HEK293 (cell line): ENCODE measurements at regions not wholly inside any gene's neighbourhood (a gene's known extent, or its start where the extent isn't known, plus 50 kb on each side); places are given as distances from the start of the nearest gene placed in this dataset.
A peak's percentile ranks its signal among the peaks of the same experiment; 100 is the strongest.
"Not testable (repeated sequence)": the region's sequence is repeated elsewhere in the genome, so short reads cannot be mapped to it uniquely, and the experiment has no call there.

Experiments used
- CTCF ChIA-PET: fragments of 350-600 bp; formaldehyde crosslinking; extraction: SDS; loops from one replicate; lab custom pipeline; 2021; ENCODE audit warnings: antibody characterized with exemption; lab: Yijun Ruan, JAX
- POLR2A ChIA-PET: fragments of 300-600 bp; formaldehyde crosslinking; extraction: SDS; loops from one replicate; lab custom pipeline; 2020; ENCODE audit warnings: antibody characterized with exemption, inconsistent platforms; lab: Yijun Ruan, JAX
- H3K27ac ChIP-seq: fragments of 200-500 bp; sonication (Bioruptor generic); 2 replicates; pipeline ENCODE4 v1.5.1; 2014; ENCODE audit warnings: low read depth, low read length, control low read depth, inconsistent platforms; ENCODE audit errors: extremely low read depth
- H3K36me3 ChIP-seq, 2 experiments: fragments of 200-500 bp in 1 of 2; sonication (Bioruptor generic) in 1 of 2; 1 replicate in 1 of 2; 2 replicates in 1 of 2; pipeline ENCODE4 v1.5.1; 2014 to 2017; ENCODE audit warnings: inconsistent platforms in 2 of 2, low read length in 2 of 2; ENCODE audit not compliant: control insufficient read depth in 2 of 2, insufficient read depth in 1 of 2
- H3K4me1 ChIP-seq: fragments of 200-500 bp; sonication (Bioruptor generic); 2 replicates; pipeline ENCODE4 v1.5.1; 2014; ENCODE audit warnings: mild to moderate bottlenecking, low read length, inconsistent platforms; ENCODE audit not compliant: control insufficient read depth, insufficient read depth
- H3K4me3 ChIP-seq: 2 replicates; pipeline ENCODE4 v1.5.1; 2011; ENCODE audit warnings: low read depth, mild to moderate bottlenecking, control low read depth, low read length, moderate library complexity
- H3K9me3 ChIP-seq: fragments of 200-500 bp; sonication (Bioruptor generic); 2 replicates; pipeline ENCODE4 v1.5.1; 2014; ENCODE audit warnings: low read depth, low read length, inconsistent platforms; ENCODE audit not compliant: control insufficient read depth, insufficient read depth
- GLIS2 ChIP-seq: fragments of 450-650 bp; formaldehyde crosslinking; IDR thresholded peaks from 2 replicates; pipeline ENCODE4 v1.5.1; 2016; ENCODE audit warnings: missing biosample characterization, missing genetic modification characterization
- MZF1 ChIP-seq: fragments of 450-650 bp; formaldehyde crosslinking; IDR thresholded peaks from 2 replicates; pipeline ENCODE4 v1.5.1; 2017; ENCODE audit warnings: missing biosample characterization, missing genetic modification characterization, borderline replicate concordance
- PATZ1 ChIP-seq: fragments of 450-650 bp; formaldehyde crosslinking; IDR thresholded peaks from 2 replicates; pipeline ENCODE4 v1.5.1; 2016; ENCODE audit warnings: missing biosample characterization, missing genetic modification characterization
- PRDM6 ChIP-seq: fragments of 450-650 bp; formaldehyde crosslinking; IDR thresholded peaks from 2 replicates; pipeline ENCODE4 v1.5.1; 2017; ENCODE audit warnings: missing biosample characterization, missing genetic modification characterization
- YY1 ChIP-seq: fragments of 450-650 bp; formaldehyde crosslinking; IDR thresholded peaks from 2 replicates; pipeline ENCODE4 v1.5.1; 2018; ENCODE audit warnings: missing biosample characterization, missing genetic modification characterization
- ZBTB1 ChIP-seq: fragments of 450-650 bp; formaldehyde crosslinking; IDR thresholded peaks from 2 replicates; pipeline ENCODE4 v1.5.1; 2016; ENCODE audit warnings: missing biosample characterization, missing genetic modification characterization
- ZBTB20 ChIP-seq: fragments of 450-650 bp; formaldehyde crosslinking; IDR thresholded peaks from 2 replicates; pipeline ENCODE4 v1.5.1; 2016; ENCODE audit warnings: missing biosample characterization, missing genetic modification characterization
- ZBTB48 ChIP-seq: fragments of 450-650 bp; formaldehyde crosslinking; IDR thresholded peaks from 2 replicates; pipeline ENCODE4 v1.5.1; 2016; ENCODE audit warnings: missing biosample characterization, missing genetic modification characterization
- ZNF10 ChIP-seq: fragments of 450-650 bp; formaldehyde crosslinking; IDR thresholded peaks from 2 replicates; pipeline ENCODE4 v1.5.1; 2017; ENCODE audit warnings: missing biosample characterization, missing genetic modification characterization
- ZNF248 ChIP-seq: fragments of 450-650 bp; formaldehyde crosslinking; IDR thresholded peaks from 2 replicates; pipeline ENCODE4 v1.5.1; 2017; ENCODE audit warnings: missing biosample characterization, missing genetic modification characterization
- ZNF302 ChIP-seq: fragments of 450-650 bp; formaldehyde crosslinking; IDR thresholded peaks from 2 replicates; pipeline ENCODE4 v1.5.1; 2016; ENCODE audit warnings: missing biosample characterization, missing genetic modification characterization, low read depth
- ZNF544 ChIP-seq: fragments of 450-650 bp; formaldehyde crosslinking; IDR thresholded peaks from 2 replicates; pipeline ENCODE4 v1.5.0; 2017; ENCODE audit warnings: missing biosample characterization, missing genetic modification characterization
- ZNF677 ChIP-seq: fragments of 450-650 bp; IDR thresholded peaks from 2 replicates; pipeline ENCODE4 v1.5.0; 2018; ENCODE audit warnings: missing biosample characterization, mild to moderate bottlenecking, missing genetic modification characterization, moderate library complexity

GRCh38 chr6:115191989-115192388 is 849.2 kb upstream of the HS3ST5 start (continued):
- TF ChIP-seq ZNF302 (tag by site-specific recombination) (no peak), PATZ1 (tag by site-specific recombination) (no peak), ZNF677 (tag by site-specific recombination) (no peak)

GRCh38 chr6:115190534-115190933 is 847.7 kb upstream of the HS3ST5 start:
- CTCF ChIA-PET = interaction anchor here (0.6 kb wide), 1 partner anchor 501 kb away, joined by 3 read pairs; no protein-coding TSS in a partner anchor
- TF ChIP-seq ZNF10 (tag by site-specific recombination) (peak; percentile 95), GLIS2 (tag by site-specific recombination) (no peak), ZNF544 (no peak), MZF1 (tag by site-specific recombination) (no peak), ZBTB48 (tag by site-specific recombination) (no peak), ZBTB20 (tag by site-specific recombination) (no peak), PRDM6 (tag by site-specific recombination) (no peak), ZBTB1 (tag by site-specific recombination) (no peak)
- TF ChIP-seq, all 188 proteins: peak for 1
- no peaks in the 10 kb centered on the region for H3K9me3 ChIP-seq
- POLR2A ChIA-PET = no interaction called here
- H3K27ac ChIP-seq = no peak overlapping the region
- H3K4me3 ChIP-seq = no peak overlapping the region
- H3K4me1 ChIP-seq = no peaks in the 10 kb centered on the region
- H3K36me3 ChIP-seq = no peaks in the 10 kb centered on the region

- H3K4me3 ChIP-seq, H3K36me3 ChIP-seq, H3K27ac ChIP-seq, CTCF ChIA-PET, H3K4me1 ChIP-seq, POLR2A ChIA-PET, H3K9me3 ChIP-seq: not testable (repeated sequence)
Observed at GRCh38 chr6:115175456-115175855, 832.6 kb upstream of the HS3ST5 start.

GRCh38 chr6:115165912-115166311 is 823.1 kb upstream of the HS3ST5 start:
- H3K9me3 ChIP-seq, POLR2A ChIA-PET, H3K4me1 ChIP-seq, H3K36me3 ChIP-seq, H3K4me3 ChIP-seq, H3K27ac ChIP-seq, CTCF ChIA-PET: not testable (repeated sequence)

- CTCF ChIA-PET = interaction anchor here (0.7 kb wide), 1 partner anchor 377 kb away, joined by 3 read pairs; no protein-coding TSS in a partner anchor
- no peak overlapping the region for H3K27ac ChIP-seq
- H3K9me3 ChIP-seq = no peaks in the 10 kb centered on the region
- H3K36me3 ChIP-seq = no peaks in the 10 kb centered on the region
- no peaks in the 10 kb centered on the region for H3K4me1 ChIP-seq
- H3K4me3 ChIP-seq = no peak overlapping the region
- POLR2A ChIA-PET = no interaction called here
- TF ChIP-seq ZNF248 (tag by site-specific recombination) (no peak), YY1 (tag by site-specific recombination) (no peak)
Observed at GRCh38 chr6:115159733-115160132, 816.9 kb upstream of the HS3ST5 start.
